Sciatic nerve (tissue), 2 donors: ENCODE measurements at regions not wholly inside any gene's neighbourhood (a gene's known extent, or its start where the extent isn't known, plus 50 kb on each side); places are given as distances from the start of the nearest gene placed in this dataset.
A peak's percentile ranks its signal among the peaks of the same experiment; 100 is the strongest.

Experiments used
- ATAC-seq: fragments of 200-7000 bp; cut with Tn5 transposase; one replicate; pipeline ENCODE4 v1.9.1; 2020; ENCODE audit warnings: mild to moderate bottlenecking, moderate library complexity
- DNase-seq: peaks from one replicate; pipeline ENCODE4 v3.0.0-alpha.2; 2020; ENCODE audit warnings: low spot score
- intact Hi-C: fragments of 100-400 bp; cut with DNase I; formaldehyde crosslinking; loops from one replicate; pipeline ENCODE4 v1.14.2; 2022
- donor health status: DM: no; HTN: no; CAD: no.
- donor health status: DM: no; HTN: no; CAD: no.

DNA sequence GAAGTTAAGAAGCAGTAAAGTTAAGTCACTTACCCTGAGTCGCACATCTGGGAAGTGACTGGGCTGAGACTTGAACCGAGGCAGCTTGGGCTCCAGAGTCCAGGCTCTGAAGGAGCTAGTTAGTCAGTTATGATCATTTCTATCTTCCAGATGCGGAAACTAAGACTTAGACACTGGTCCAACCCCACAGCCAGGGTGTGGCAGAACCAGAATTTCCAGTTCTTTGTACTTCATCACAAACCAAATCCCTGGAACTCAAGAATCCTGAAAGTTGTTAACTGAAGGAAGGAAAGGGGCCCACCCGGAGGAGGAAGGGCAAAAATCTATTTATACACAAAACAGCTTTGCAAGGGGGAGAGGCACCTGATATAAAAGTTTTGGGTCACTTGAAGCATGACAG lies 389.9 kb downstream of the SHQ1 start:
- ATAC-seq (no peak), DNase-seq (no peak)
- intact Hi-C loops, result no loop called here

GRCh38 chr3:72454441-72454840 lies 393.8 kb downstream of the SHQ1 start:
- intact Hi-C loops, result no loop called here
- DNase-seq, result no peak
- ATAC-seq, result no peak

DNA sequence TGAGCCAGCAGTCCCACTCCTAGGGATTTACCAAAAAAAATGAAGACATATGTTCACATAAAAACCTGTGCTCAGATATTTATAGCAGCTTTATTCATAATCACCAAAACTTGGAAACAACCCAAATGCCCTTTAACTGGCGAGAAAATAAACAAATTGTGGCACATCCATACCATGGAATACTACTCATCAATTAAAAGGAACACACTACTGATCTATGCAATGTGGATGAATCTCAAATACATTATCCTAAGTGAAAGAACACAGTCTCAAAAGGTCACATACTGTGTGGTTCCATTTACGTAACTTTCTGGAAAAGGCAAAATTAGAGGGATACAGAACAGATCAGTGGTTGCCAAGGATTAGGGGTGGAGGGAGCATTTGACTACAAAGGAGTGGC lies 394.5 kb downstream of the SHQ1 start:
- ATAC-seq, result peak; percentile 29
- no peak for DNase-seq
- intact Hi-C loops, result no loop called here

DNA sequence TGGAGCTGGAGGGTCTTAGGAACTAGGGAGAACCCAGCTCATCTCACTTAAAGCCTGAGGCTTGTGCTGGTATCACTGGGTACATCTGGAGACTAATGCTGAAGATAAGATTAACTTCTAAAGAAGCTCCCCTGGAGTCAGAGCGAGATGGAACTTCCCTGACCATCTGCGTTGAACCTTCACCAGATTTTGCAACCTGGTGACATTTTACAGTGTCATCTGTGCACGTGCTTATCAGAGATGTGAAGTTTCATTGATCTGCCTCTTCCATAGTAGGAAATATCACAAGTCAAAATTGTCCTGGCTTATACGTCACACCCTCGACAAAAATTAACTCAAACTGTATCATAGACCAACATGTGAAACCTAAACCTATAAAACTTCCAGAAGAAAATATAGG lies 395.5 kb downstream of the SHQ1 start:
- intact Hi-C loops, result no loop called here
- no peak for ATAC-seq

GRCh38 chr3:72451841-72452240 lies 396.4 kb downstream of the SHQ1 start:
- DNase-seq (no peak), ATAC-seq (no peak)
- intact Hi-C loops, result no loop called here

More for the DNA sequence above, 395.5 kb downstream of the SHQ1 start:
- no peak for DNase-seq

- no peak for DNase-seq
- intact Hi-C loops, result no loop called here
- no peak for ATAC-seq
Measured at GRCh38 chr3:72449551-72449950, 398.7 kb downstream of the SHQ1 start.

- no peak for DNase-seq
- intact Hi-C loops, result no loop called here
- no peak for ATAC-seq
Measured at GRCh38 chr3:72448858-72449257, 399.4 kb downstream of the SHQ1 start.

- no peak for DNase-seq
- intact Hi-C loops, result no loop called here
Measured at GRCh38 chr3:72448375-72448823, 399.8 kb downstream of the SHQ1 start.

GRCh38 chr3:72447059-72447946 lies 400.9 kb downstream of the SHQ1 start:
- intact Hi-C loops, result no loop called here
- ATAC-seq (peak; percentile 96), DNase-seq (peak; percentile 96)

More at GRCh38 chr3:72448375-72448823, 399.8 kb downstream of the SHQ1 start:
- ATAC-seq, result no peak

GRCh38 chr3:72446218-72447058 lies 401.8 kb downstream of the SHQ1 start, which contains the start of gene RYBP:
TSS of gene RYBP (minus strand) at chr3:72446621.
- DNase-seq (peak; percentile 80), ATAC-seq (peak; percentile 67)
- intact Hi-C loops, result no loop called here

- intact Hi-C loops, result no loop called here
- ATAC-seq, result no peak
- no peak for DNase-seq
Measured at GRCh38 chr3:72445827-72446217, 402.4 kb downstream of the SHQ1 start.

- intact Hi-C loops, result no loop called here
- ATAC-seq, result no peak
- no peak for DNase-seq
Measured at GRCh38 chr3:72444656-72445223, 403.5 kb downstream of the SHQ1 start.

DNA sequence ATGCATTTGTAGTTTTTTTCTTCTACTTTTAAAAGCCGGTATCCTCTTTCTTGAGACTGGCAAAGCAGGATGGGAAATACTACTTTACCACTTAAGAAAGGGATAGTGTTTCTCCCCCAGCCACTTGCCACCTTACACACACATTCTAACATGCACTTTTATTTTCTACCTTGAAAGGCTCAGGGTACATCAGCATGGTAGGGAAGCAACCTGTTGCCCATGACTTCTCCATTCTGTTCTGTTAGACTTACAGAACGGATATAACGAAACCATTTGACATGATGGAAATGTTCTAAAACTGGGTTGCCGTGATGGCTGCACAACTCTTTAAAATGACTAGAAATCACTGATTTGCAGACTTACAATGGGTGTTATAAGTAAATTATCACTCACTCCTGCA lies 405.5 kb downstream of the SHQ1 start:
- no peak for DNase-seq
- intact Hi-C loops, result no loop called here

DNA sequence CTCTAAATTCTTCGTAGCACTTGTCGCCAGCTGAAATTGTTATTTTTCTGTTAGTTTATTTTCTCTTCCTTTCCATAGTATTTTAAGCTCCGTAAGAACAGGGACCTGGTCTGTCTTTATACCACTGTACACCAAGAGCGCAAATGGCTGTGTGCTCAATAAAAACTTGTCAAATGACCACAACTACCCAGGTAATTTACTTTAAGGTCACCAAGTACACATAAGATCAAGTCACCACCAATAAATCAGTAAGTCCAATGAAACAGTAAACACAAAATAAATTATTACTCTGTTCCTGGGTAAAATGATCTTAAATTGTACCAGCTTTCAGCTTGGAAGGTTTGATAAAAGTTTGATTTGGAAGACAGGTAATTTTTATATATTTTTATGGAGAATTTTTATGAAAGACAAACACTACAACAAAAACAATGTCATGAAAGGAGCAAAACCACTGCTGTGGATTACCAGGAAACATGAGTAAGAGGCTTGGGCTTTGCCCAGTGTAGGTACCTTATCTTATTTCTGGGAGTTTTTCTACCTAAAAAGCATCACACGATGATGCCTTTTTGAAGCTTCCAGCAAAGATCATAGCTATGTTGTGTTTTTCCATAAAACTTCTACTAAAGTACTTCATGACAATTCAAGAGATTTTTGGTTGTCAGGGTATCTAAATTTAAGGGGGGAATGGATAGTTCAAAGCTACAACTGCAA lies 406.8 kb downstream of the SHQ1 start:
- ATAC-seq, result no peak
- DNase-seq, result no peak
- intact Hi-C loops, result no loop called here

More for the DNA sequence above, 405.5 kb downstream of the SHQ1 start:
- ATAC-seq, result no peak

- intact Hi-C loops, result no loop called here
- no peak for ATAC-seq
- no peak for DNase-seq
Measured at GRCh38 chr3:72440491-72440890, 407.8 kb downstream of the SHQ1 start.

- intact Hi-C loops, result no loop called here
- DNase-seq (no peak), ATAC-seq (no peak)
Measured at GRCh38 chr3:72439321-72440183, 408.7 kb downstream of the SHQ1 start.

GRCh38 chr3:72437661-72438406 lies 410.4 kb downstream of the SHQ1 start:
- no peak for ATAC-seq

More at GRCh38 chr3:72437661-72438406, 410.4 kb downstream of the SHQ1 start:
- DNase-seq, result no peak
- intact Hi-C loops, result no loop called here
